ENCODE measurements at regions not wholly inside any gene's neighbourhood (a gene's known extent, or its start where the extent isn't known, plus 50 kb on each side); places are given as distances from the start of the nearest gene placed in this dataset.

- no peak for TF ChIP-seq CTCF (IDR thresholded peaks at IDR 0.05)
- TF ChIP-seq TEAD4 (CRISPR knock-in tag; IDR thresholded peaks at IDR 0.05): no peak
- TF ChIP-seq FOXK1 (CRISPR knock-in tag; IDR thresholded peaks at IDR 0.05): no peak
- no peak for TF ChIP-seq ATF2 (CRISPR knock-in tag; IDR thresholded peaks at IDR 0.05; ENCODE audit: borderline replicate concordance, low read depth)
- no peak for TF ChIP-seq ZBTB21 (CRISPR knock-in tag; IDR thresholded peaks at IDR 0.05; ENCODE audit: borderline replicate concordance)
- TF ChIP-seq FOXP1 (CRISPR knock-in tag; IDR thresholded peaks at IDR 0.05; ENCODE audit: borderline replicate concordance): no peak
- no peak for TF ChIP-seq TP53 (CRISPR knock-in tag; IDR thresholded peaks at IDR 0.05)
Measured at GRCh38 chr16:9199751-9200150, 108.3 kb downstream of the HAPSTR1 start.

All from WTC11 (cell line).